HT-29 (cell line): ENCODE measurements at regions not wholly inside any gene's neighbourhood (a gene's known extent, or its start where the extent isn't known, plus 50 kb on each side); places are given as distances from the start of the nearest gene placed in this dataset.

Experiments used
- DNase-seq: peaks from one replicate; pipeline ENCODE4 v3.0.0-alpha.2; 2015; ENCODE audit warnings: low spot score

DNA sequence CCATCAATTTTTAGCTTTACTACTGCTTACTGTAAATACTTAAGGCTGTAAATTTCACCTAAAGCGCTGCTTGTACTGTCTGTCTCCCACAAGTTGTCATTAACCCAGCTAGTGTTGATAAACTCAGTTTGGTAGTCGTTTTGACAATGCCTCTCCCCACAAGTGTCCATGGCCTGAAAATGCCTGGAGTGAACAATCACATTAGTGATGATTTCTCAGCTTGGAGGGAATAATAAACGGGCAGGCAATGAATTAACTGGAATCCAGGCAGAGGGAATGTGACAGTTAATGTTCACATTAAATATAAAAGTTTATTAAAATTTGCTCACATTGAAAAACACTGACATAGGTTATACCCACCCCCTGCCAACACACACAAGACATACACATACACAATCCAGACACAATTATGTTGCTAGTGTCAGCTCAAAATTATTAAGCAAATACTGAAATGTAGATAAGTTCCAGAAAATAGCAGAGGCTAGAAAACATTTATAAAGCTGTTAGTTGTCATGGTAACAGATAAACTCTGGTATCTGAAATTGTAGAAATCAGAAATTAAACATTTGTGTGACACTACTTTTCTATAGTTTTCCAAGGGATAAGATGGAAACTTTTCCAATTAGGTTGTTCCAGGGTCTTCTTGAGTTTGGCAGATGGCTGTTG lies 341.9 kb downstream of the DIRAS2 start:
- no peak for DNase-seq

DNA sequence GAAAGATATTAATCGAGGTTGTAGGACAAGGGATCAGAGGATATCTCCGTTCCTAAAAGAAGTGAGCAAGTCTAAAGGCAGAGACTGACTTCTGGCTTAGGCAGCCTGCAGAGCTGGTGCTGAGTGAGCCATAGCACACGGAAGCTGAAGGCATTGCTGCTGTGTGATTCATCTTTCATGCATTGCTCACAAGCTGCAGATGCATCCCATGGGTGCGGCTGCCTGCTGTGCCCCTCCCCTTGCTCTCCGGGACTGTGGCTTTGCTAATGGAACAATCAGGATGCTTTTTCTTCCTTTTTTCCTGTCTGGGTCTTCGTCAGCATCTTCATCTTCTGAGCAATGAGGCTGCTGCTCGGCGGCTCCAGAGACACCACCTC lies 341.4 kb downstream of the DIRAS2 start:
- peak; percentile 41 for DNase-seq

DNA sequence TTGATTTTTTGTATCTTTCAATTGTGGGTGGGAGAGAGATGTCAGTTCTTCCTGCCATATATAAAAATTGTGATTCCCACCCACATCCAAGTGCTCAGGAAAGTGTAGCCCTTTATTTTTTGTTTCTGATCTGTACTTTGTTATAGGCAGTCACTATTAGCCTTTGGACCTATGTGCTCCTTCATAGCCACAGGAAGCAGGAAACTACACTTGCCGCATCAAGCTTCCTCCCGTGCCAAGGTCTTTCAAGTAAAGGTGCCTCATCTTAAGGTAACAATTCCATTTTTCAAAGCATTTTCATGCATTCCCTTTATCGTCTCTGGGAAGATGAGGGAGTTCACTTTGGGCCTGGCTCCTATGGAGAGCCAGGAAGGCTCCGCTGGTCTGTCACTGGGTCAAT lies 339.0 kb downstream of the DIRAS2 start:
- DNase-seq: no peak

DNA sequence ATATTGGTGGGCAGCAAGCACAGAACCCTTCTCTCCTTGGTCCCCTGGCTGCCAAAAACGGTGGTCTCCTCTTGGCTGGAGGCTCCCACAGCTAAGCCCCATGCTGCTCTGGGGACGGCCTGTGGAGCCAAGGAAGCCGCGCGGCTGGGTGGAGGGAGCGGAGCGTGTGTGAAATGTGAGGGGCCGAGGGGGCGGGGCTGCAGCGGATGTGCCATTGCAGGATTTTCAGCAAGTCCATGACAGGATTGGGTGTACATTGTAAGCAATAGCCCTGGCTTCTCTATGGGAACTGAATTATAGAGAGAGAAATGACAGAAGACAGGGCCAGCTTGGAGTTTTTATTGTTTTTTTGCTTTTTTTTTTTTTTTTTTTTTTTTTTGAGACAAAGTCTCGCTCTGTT lies 336.5 kb downstream of the DIRAS2 start:
- DNase-seq: no peak

DNA sequence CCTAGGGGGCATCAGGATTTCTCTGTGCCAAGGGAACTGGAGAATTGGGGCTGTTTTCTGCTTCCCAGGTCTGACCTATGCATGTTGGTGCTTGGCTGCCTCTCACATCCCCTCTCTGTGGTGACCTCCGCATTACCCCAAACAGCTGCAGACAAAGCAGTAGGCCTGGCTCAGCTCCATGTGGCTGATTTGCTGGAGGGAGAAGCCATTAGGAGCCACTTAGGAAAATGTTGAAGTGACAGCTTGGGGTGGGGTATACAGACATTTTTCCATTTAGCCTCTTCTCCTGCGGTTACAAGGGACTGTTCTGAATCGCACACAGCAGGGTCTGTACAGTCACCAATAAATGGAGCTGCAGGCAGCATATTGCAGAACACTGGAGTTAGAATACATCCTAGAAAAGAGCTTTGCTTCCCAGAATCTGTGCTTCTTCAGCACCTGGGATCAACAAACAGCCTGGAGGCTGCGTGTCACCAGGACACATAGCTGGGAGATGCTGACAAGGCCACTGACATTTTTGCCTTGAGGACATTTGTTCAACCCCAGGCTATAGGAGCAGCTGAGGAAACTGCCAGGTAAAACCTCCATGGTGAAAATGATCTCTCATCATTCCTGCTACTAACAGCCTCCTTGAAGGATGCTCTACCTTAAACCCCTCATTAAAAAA lies 335.3 kb downstream of the DIRAS2 start:
- DNase-seq: no peak

DNA sequence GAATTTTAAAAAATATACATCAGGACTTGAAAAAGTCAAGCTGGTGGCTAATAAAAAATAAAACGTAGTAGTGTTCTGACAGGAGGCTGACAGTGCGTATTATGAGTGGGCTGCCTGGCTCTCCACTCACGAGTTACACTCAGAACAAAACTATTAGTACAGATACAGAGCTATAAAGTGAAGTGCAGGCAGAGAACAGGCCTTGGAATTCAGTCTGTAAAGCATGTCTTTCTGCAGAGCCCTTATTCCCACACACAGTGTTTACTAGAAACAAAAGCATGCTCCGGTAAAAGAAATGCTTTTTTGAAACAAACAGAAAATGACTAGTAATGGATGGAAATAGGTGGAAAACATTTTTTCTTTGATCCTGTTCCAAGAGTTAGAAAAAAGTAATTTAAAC lies 334.7 kb downstream of the DIRAS2 start:
- no peak for DNase-seq

DNA sequence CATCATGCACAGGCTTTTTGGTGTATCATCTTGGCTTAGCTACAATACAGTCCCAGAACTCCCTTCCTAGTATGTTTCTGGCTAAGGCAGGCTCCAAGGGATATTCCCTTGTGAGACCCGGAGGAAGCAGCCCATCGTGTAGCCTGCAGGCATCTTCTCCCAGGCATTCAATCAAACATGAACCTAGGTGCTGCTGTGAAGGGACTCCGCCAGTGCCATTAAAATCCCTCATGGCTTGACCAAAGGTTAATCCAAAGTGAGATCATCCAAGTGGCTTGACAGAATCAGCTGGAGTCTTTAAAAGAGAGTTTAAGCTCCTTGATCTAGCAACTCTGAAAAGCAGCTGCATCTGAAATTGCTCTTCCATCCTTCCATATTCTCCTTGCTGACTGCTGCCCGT lies 333.9 kb downstream of the DIRAS2 start:
- DNase-seq: no peak

DNA sequence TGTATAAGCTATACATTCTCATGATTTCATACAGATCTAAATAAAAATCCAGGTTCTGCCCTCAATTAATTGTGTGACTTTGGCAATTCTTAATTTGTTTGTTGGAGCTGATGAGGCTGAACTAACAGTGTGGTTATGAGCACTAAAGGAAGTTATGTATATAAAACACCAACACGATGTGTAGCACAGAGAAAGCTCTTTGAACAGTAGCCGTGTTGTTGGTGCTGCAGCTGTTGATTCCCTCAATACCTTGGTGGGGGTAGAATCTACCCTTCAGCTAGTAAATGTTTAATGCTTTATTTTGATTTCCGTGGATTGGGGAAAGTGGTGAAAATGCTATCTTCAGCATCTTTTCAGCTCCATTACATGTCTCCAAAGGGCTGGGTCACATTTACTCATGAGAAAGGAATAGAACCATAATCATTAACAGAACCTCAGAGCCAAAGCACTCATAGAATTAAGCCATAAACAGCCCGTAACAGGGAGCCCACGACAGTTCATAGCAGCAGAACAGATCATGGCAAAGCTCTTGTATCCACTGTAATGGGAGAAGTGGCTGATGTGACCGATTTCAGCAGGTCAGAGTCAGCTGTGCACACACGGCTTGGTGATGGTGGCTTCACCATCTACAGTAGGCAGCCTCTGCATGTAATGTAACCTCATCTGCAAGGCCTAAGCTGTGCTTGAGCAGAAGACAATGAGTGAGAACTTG lies 332.7 kb downstream of the DIRAS2 start:
- DNase-seq: no peak

DNA sequence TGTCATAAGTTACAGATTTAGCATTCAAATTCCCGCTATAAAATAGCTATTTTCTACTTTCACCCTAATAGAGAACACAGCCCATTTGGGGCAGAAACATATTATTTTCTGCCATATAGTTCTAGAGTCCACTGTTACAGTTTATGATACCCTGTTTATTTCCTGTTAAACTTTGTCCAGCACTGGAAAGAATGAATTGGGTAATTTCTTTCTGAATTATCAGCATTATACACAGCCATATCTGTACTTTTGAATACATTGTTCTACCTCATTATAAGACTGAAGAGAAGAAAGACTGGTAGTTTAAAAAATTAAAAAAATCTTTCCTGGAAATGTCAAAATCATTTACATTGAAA lies 332.1 kb downstream of the DIRAS2 start:
- no peak for DNase-seq

DNA sequence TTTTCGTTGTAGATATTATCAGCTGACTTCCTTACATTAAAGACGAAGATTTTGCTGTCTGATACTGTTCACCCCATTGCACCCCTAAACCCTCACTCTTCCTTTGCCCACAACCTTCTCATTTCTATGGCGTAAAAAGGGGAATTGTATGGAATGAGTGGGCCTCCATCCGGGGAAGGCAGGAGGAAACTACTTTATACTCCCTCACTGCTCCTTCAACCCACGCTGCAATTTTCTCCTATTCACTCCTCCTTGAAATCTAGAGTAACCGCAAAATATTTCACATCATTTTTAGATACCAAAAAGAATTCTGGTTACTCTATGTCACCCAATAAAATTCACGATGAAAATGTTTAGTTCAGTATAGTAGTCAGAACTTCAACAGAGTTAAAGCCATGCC lies 330.8 kb downstream of the DIRAS2 start:
- DNase-seq: no peak

DNA sequence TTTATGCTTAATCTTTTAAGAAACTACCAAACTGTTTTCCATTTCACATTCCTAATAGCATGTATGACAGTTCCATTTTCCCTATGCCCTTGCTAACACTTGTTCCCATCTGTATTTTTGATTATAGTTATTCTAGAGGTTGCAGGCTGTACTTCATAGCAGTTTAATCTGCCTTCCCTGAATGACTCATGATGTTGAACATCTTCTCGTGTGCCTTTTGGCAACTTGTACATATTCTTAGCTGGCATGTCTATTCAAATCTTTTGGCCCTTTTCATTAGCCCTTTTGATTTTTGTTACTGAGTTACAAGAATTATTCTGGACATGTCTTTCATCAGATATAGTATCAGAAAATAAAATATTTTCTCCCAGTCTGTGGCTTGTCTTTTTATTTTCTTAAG lies 320.3 kb downstream of the DIRAS2 start:
- no peak for DNase-seq

DNA sequence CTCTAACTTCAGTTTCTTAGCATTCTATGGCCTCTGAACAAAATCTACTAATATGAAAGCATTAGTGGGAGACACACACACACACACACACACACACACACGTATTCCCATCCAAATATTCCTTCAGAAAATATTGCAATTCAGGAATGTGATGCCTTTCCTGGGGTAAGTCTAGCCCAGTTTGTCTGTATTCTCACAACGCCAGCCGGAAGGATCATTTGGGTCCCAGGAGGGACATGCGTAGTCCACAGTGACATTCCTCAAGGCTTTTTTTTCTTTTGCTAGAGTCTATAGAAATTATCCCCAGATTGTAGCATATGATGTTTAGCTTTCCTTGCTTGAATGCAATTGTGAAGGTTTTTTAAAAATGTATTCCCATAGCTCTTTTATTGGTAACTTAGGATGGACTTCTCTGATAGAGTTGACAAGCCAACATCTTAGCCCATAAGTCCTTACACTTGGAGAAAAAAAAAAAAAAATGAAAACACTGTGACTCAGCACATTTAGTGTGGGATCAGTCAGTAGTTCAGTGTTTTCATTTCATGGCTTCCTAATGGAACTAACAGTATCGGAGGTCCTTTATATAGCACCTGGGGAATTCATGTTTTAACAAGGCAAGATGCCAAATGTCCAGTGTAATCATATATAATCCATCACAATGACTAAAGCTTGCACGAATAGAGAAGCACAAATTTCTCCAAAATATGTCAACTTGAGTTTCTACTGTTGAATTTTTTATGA lies 316.5 kb downstream of the DIRAS2 start:
- DNase-seq: no peak

DNA sequence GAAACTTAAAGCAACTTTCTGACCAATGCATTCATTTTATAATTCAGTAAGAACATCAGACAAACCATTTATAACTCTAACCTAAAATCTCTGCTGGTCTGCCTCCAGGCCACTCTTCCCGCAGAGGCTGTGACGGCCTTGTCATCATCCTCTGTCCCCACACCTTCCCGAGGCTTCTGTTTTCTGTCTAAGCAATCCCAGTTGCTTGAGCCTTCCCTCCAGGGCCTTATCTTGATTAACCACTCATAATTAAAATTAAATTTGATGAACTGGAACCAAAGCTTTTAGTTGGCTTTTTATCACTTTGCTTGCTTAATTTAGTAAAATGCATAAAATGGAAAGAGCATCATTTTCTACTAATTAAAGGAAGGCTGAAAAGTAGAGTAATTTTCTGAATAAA lies 312.4 kb downstream of the DIRAS2 start:
- DNase-seq: no peak

DNA sequence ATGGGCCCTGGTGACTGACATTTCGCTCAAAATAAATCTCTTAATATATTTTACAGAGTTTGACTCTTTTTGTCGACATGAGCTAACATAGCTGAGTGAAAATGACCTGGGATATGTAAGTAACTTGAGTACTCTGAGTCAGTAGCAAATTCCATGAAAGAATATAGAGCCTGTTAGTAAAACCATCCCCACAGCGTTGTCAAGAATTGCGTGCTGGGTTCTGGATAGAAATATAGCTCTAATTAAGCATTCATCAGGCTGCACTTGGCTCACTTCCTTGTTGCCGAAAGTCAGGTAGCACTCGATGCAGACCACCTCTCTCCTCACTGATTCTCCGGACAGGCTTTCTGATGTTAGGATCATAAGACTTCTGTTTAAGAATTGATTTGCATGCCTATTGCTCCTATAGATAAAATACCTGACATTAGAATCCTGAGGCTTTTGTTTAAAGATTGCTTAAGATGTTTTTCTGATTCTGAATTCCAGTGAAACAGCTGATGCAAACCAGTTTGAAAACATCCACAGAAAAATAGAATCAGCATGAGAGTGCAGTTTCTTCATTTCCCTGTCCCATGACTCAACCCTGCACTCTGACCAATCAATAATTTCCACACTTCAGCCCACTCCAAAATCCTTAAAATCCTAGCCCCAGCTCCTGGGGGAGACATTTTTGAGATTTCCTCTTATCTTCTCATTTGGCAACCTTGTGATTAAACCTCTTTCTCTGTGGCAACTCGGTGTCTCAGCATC lies 310.6 kb downstream of the DIRAS2 start:
- DNase-seq: no peak

DNA sequence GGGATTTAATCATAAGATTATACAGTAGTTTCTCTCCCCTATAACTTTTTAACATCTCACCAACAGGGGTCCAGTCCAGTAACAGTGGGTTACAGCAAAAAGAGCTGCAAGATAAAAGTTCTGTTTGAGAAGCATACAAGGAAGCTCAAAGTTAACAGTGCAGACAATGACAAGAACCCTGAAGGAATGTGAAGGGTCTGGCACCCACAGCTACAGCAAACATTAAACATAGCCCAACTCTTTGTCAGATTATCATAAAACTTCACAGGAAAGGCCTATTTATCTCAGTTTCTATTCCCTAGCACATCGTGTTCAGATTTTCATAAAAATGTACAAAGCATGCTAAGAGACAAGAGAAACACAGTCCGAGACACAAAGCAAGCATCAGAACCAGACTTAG lies 309.4 kb downstream of the DIRAS2 start:
- no peak for DNase-seq

DNA sequence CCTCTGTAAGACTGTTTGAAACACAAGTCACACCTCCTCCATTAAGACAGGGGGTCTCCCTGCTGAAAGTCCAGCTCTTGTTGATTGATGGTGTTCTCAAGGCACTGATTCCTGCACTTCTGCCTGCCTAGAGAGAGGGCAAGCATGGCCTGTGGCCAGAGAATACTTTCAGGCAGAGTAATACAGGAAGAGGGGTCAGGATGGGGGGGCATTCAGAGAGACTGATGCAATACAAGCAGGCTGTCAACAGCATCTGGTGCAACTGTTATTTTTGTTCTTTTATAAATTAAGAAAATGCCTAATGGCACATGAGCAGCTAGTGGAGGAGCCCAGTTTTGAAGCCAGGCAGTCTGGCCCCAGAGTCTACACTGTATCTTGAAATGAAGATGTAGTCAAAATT lies 302.2 kb downstream of the DIRAS2 start:
- no peak for DNase-seq

DNA sequence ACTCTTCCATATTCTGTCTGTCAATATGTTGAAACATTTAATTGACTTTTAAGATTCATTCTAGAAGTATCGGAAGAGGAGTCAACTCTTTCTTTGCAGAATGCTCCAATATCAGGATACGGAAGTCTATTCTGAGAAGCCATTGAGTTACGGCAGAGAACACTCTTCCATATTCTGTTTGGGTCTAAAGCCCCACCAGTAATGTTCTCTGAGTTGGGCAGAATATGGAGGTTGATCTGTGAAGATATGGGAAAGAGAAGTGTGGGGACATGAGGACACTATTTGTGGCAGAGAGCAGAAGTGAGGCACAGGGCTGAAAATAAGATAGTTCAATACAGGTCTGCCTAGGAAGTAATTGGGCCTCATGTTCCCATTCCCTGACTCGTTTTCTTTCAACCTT lies 300.0 kb downstream of the DIRAS2 start:
- no peak for DNase-seq

DNA sequence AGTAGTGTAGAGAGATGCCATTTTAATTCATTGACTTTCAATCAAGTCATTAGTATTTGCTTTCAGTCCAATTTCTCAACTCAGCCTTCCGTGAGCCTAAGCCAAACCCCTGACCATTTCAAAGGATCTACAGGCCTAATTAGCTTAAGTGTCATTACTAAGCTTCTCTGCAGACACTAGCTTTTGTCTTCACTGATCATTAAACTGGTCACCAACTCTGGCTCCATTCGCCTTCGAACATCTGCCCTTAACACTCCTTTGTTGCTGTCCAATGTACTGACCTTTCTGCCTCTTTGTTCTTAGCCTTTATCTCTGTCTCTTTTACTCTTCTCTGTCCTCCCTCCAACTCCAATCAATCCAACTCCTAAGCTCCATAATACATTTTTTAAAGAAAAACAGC lies 299.3 kb downstream of the DIRAS2 start:
- no peak for DNase-seq

DNA sequence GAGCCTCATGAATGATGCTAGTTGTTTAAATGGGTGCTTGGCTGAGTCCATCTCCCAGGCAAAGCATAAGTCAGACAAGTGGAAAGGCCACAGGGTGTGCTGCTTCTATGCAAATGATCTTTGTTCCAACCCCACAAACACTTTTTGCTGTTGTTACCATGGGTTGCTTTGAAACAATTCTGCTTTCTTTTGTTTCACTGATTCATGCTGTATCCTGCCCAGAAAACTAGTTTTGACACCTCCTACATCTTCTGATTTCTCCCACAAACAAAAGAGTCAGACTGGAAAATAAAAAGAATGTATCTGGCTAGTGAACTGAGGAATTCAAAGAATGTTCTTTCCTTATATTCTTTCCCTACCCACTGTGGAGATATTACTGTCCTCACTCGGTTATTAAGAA lies 298.6 kb downstream of the DIRAS2 start:
- no peak for DNase-seq

DNA sequence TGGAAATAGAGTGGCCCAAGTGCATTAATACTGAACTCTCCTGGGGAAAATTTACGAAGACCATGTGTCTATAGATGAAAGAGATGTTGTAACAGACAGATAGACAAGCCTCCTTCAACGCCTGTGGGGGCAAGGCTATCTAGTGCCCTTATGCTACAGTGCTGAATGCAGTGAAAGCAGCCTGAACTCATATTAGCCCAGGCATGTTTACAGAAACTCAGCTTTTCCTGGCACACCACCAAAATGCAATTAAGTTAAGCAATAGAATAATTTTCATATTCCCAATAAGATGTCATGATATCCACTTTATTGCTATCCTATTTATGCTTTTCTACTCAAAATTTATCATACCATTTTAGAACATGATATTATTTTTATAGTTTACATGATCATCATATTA lies 277.0 kb downstream of the DIRAS2 start:
- DNase-seq: no peak

DNA sequence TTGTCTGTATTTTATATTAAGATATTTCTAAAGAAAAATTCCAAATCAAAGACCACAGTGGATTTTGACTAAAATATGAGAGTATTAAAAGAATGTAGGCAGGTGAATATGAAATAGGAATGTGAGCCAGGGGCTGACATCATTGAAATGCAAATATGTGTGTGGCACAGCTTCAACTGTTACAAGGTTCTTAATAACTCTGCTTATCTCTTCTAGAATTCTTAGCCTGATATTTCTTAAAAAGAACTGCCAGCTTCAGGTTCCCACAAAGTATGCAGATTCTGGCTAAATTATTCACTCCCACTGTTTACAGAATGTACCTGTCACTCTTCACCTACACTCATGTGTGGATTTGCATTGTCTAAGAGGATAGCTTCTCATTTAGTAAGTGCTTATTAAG lies 274.4 kb downstream of the DIRAS2 start:
- DNase-seq: no peak

DNA sequence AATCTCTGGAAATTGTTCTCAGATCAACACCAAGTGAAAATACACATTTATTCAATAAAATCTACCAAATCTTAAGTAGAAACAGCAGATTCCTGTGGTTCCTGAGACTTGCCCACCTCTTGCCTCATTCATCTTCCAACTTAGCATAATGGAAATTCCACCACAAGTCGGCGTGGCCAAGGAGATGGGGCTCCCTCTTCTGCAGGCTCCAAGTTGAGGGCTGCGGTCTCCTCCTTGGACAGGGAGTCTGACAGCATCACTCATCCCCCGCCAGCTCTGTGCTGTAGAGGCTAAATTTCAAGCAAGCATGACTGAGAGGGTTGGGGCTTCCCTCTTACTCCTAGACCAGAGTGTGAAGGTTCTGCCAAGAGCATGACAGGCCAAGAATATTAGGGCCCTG lies 273.7 kb downstream of the DIRAS2 start:
- no peak for DNase-seq
